NB4 (cell line): ENCODE measurements at regions not wholly inside any gene's neighbourhood (a gene's known extent, or its start where the extent isn't known, plus 50 kb on each side); places are given as distances from the start of the nearest gene placed in this dataset.
A peak's percentile ranks its signal among the peaks of the same experiment; 100 is the strongest.

Experiments
- DNase-seq: peaks from one replicate; pipeline ENCODE4 v3.0.0; 2010; ENCODE audit warnings: low read depth
- H3K4me3 ChIP-seq: one replicate; pipeline ENCODE4 v1.5.1; 2011; ENCODE audit warnings: mild to moderate bottlenecking, low read depth, low read length, moderate library complexity
- CTCF ChIP-seq: IDR thresholded peaks from one replicate; pipeline ENCODE4 v1.5.1; 2012; ENCODE audit warnings: low read depth, low read length
- MAX ChIP-seq: IDR thresholded peaks from 2 replicates; pipeline ENCODE4 v1.6.1; 2011; ENCODE audit warnings: low read depth, low read length
- MYC ChIP-seq: IDR thresholded peaks from 2 replicates; pipeline ENCODE4 v1.6.1; 2011; ENCODE audit warnings: low read depth, low read length
- POLR2A ChIP-seq: IDR thresholded peaks from 2 replicates; pipeline ENCODE4 v1.6.1; 2011; ENCODE audit warnings: mild to moderate bottlenecking; ENCODE audit not compliant: insufficient read length; ENCODE audit errors: extremely low read depth

- TF ChIP-seq POLR2A (no peak), MAX (no peak), MYC (no peak), CTCF (no peak)
- no peak overlapping the region for H3K4me3 ChIP-seq
- DNase-seq = no peak
Measured at GRCh38 chr2:180905461-180905860, 74.9 kb upstream of the UBE2E3 start.

GRCh38 chr2:180905002-180905401, 75.4 kb upstream of the UBE2E3 start:
- DNase-seq = peak; percentile 9
- H3K4me3 ChIP-seq = no peak overlapping the region
- TF ChIP-seq CTCF (no peak), MAX (no peak), MYC (no peak), POLR2A (no peak)

GRCh38 chr2:180901331-180901730, 79.1 kb upstream of the UBE2E3 start:
- no peak overlapping the region for H3K4me3 ChIP-seq
- DNase-seq = no peak
- no peak for TF ChIP-seq CTCF

GRCh38 chr2:180893752-180894151, 86.7 kb upstream of the UBE2E3 start:
- DNase-seq = no peak
- TF ChIP-seq MAX = no peak
- no peak for TF ChIP-seq CTCF
- TF ChIP-seq POLR2A = no peak
- TF ChIP-seq MYC = no peak
- H3K4me3 ChIP-seq = no peak overlapping the region

GRCh38 chr2:180892091-180892490, 88.3 kb upstream of the UBE2E3 start:
- no peak for DNase-seq
- TF ChIP-seq POLR2A (no peak), MAX (no peak), MYC (no peak), CTCF (no peak)

GRCh38 chr2:180891360-180891759, 89.0 kb upstream of the UBE2E3 start:
- no peak for TF ChIP-seq CTCF
- no peak for TF ChIP-seq MAX
- TF ChIP-seq MYC = no peak
- TF ChIP-seq POLR2A = no peak
- H3K4me3 ChIP-seq = no peak overlapping the region
- no peak for DNase-seq

More at GRCh38 chr2:180892091-180892490, 88.3 kb upstream of the UBE2E3 start:
- no peak overlapping the region for H3K4me3 ChIP-seq
